ENCODE measurements at regions not wholly inside any gene's neighbourhood (a gene's known extent, or its start where the extent isn't known, plus 50 kb on each side); places are given as distances from the start of the nearest gene placed in this dataset.

- Histone ChIP-seq H3K4me1 (ENCODE audit: control insufficient read depth, insufficient read depth, low read length) (peaks cover 14% of the 10 kb centered on the region), H3K36me3 (ENCODE audit: control insufficient read depth, insufficient read depth, low read length) (no peaks in the 10 kb centered on the region), H3K9me3 (ENCODE audit: control insufficient read depth, low read length) (no peaks in the 10 kb centered on the region), H3K27ac (ENCODE audit: insufficient read depth, low read depth, low read length, poor library complexity, severe bottlenecking) (no peak overlapping the region), H3K4me3 (ENCODE audit: insufficient read depth, low read depth, low read length) (no peak overlapping the region), H3K27me3 (ENCODE audit: control insufficient read depth, insufficient read depth, low read length, poor library complexity, severe bottlenecking) (no peaks in the 10 kb centered on the region)
- WGBS, 2 experiments, result 58 to 77% methylated on average over 2 to 3 of the region's 3 CpGs
These were observed 163.4 kb upstream of the CLINT1 start for GRCh38 chr5:158022393-158022792.

- 71 to 73% methylated on average over 5 of the region's 5 CpGs for WGBS, 2 experiments
- Histone ChIP-seq H3K4me1 (ENCODE audit: control insufficient read depth, insufficient read depth, low read length) (peaks cover 14% of the 10 kb centered on the region), H3K4me3 (ENCODE audit: insufficient read depth, low read depth, low read length) (no peak overlapping the region), H3K27me3 (ENCODE audit: control insufficient read depth, insufficient read depth, low read length, poor library complexity, severe bottlenecking) (no peaks in the 10 kb centered on the region), H3K36me3 (ENCODE audit: control insufficient read depth, insufficient read depth, low read length) (no peaks in the 10 kb centered on the region), H3K27ac (ENCODE audit: insufficient read depth, low read depth, low read length, poor library complexity, severe bottlenecking) (no peak overlapping the region), H3K9me3 (ENCODE audit: control insufficient read depth, low read length) (no peaks in the 10 kb centered on the region)
These were observed 161.8 kb upstream of the CLINT1 start for GRCh38 chr5:158020555-158021418.

GRCh38 chr5:158017469-158017868 lies 158.5 kb upstream of the CLINT1 start:
- 64 to 98% methylated on average over 1 to 2 of the region's 2 CpGs for WGBS, 2 experiments
- Histone ChIP-seq H3K27ac (ENCODE audit: insufficient read depth, low read depth, low read length, poor library complexity, severe bottlenecking) (peak overlapping the region; percentile 38), H3K36me3 (ENCODE audit: control insufficient read depth, insufficient read depth, low read length) (no peaks in the 10 kb centered on the region), H3K4me3 (ENCODE audit: insufficient read depth, low read depth, low read length) (no peak overlapping the region), H3K27me3 (ENCODE audit: control insufficient read depth, insufficient read depth, low read length, poor library complexity, severe bottlenecking) (no peaks in the 10 kb centered on the region), H3K9me3 (ENCODE audit: control insufficient read depth, low read length) (no peaks in the 10 kb centered on the region), H3K4me1 (ENCODE audit: control insufficient read depth, insufficient read depth, low read length) (peaks cover 17% of the 10 kb centered on the region)

GRCh38 chr5:158014372-158014771 lies 155.4 kb upstream of the CLINT1 start:
- 88% methylated on average over 1 of the region's 1 CpG; no CpG with 5 or more reads in 1 of the 2 experiments for WGBS, 2 experiments
- H3K27me3 ChIP-seq (ENCODE audit: control insufficient read depth, insufficient read depth, low read length, poor library complexity, severe bottlenecking), result no peaks in the 10 kb centered on the region
- no peaks in the 10 kb centered on the region for H3K9me3 ChIP-seq (ENCODE audit: control insufficient read depth, low read length)
- H3K36me3 ChIP-seq (ENCODE audit: control insufficient read depth, insufficient read depth, low read length), result no peaks in the 10 kb centered on the region
- H3K4me1 ChIP-seq (ENCODE audit: control insufficient read depth, insufficient read depth, low read length), result peaks cover 11% of the 10 kb centered on the region
- no peak overlapping the region for H3K27ac ChIP-seq (ENCODE audit: insufficient read depth, low read depth, low read length, poor library complexity, severe bottlenecking)
- no peak overlapping the region for H3K4me3 ChIP-seq (ENCODE audit: insufficient read depth, low read depth, low read length)

- Histone ChIP-seq H3K27ac (ENCODE audit: insufficient read depth, low read depth, low read length, poor library complexity, severe bottlenecking) (no peak overlapping the region), H3K36me3 (ENCODE audit: control insufficient read depth, insufficient read depth, low read length) (no peaks in the 10 kb centered on the region), H3K9me3 (ENCODE audit: control insufficient read depth, low read length) (no peaks in the 10 kb centered on the region), H3K27me3 (ENCODE audit: control insufficient read depth, insufficient read depth, low read length, poor library complexity, severe bottlenecking) (no peaks in the 10 kb centered on the region), H3K4me3 (ENCODE audit: insufficient read depth, low read depth, low read length) (no peak overlapping the region), H3K4me1 (ENCODE audit: control insufficient read depth, insufficient read depth, low read length) (peaks cover 11% of the 10 kb centered on the region)
- WGBS, 2 experiments, result 24 to 30% methylated on average over 6 of the region's 6 CpGs
These were observed 155.0 kb upstream of the CLINT1 start for GRCh38 chr5:158013939-158014338.

GRCh38 chr5:158013303-158013702 lies 154.4 kb upstream of the CLINT1 start:
- no peak overlapping the region for H3K27ac ChIP-seq (ENCODE audit: insufficient read depth, low read depth, low read length, poor library complexity, severe bottlenecking)
- peaks cover 11% of the 10 kb centered on the region for H3K4me1 ChIP-seq (ENCODE audit: control insufficient read depth, insufficient read depth, low read length)
- WGBS, 2 experiments, result 0 to 4% methylated on average over 2 to 4 of the region's 4 CpGs
- no peak overlapping the region for H3K4me3 ChIP-seq (ENCODE audit: insufficient read depth, low read depth, low read length)
- H3K36me3 ChIP-seq (ENCODE audit: control insufficient read depth, insufficient read depth, low read length), result no peaks in the 10 kb centered on the region
- no peaks in the 10 kb centered on the region for H3K27me3 ChIP-seq (ENCODE audit: control insufficient read depth, insufficient read depth, low read length, poor library complexity, severe bottlenecking)
- H3K9me3 ChIP-seq (ENCODE audit: control insufficient read depth, low read length), result no peaks in the 10 kb centered on the region

GRCh38 chr5:158011422-158011821 lies 152.5 kb upstream of the CLINT1 start:
- H3K27me3 ChIP-seq (ENCODE audit: control insufficient read depth, insufficient read depth, low read length, poor library complexity, severe bottlenecking), result no peaks in the 10 kb centered on the region
- no peak overlapping the region for H3K4me3 ChIP-seq (ENCODE audit: insufficient read depth, low read depth, low read length)
- no peaks in the 10 kb centered on the region for H3K36me3 ChIP-seq (ENCODE audit: control insufficient read depth, insufficient read depth, low read length)
- no peaks in the 10 kb centered on the region for H3K9me3 ChIP-seq (ENCODE audit: control insufficient read depth, low read length)
- no peak overlapping the region for H3K27ac ChIP-seq (ENCODE audit: insufficient read depth, low read depth, low read length, poor library complexity, severe bottlenecking)
- H3K4me1 ChIP-seq (ENCODE audit: control insufficient read depth, insufficient read depth, low read length), result peaks cover 5% of the 10 kb centered on the region

GRCh38 chr5:158010831-158011230 lies 151.9 kb upstream of the CLINT1 start:
- Histone ChIP-seq H3K4me3 (ENCODE audit: insufficient read depth, low read depth, low read length) (no peak overlapping the region), H3K27ac (ENCODE audit: insufficient read depth, low read depth, low read length, poor library complexity, severe bottlenecking) (no peak overlapping the region), H3K36me3 (ENCODE audit: control insufficient read depth, insufficient read depth, low read length) (no peaks in the 10 kb centered on the region), H3K9me3 (ENCODE audit: control insufficient read depth, low read length) (no peaks in the 10 kb centered on the region), H3K27me3 (ENCODE audit: control insufficient read depth, insufficient read depth, low read length, poor library complexity, severe bottlenecking) (no peaks in the 10 kb centered on the region), H3K4me1 (ENCODE audit: control insufficient read depth, insufficient read depth, low read length) (peaks cover 5% of the 10 kb centered on the region)
- 86 to 96% methylated on average over 5 to 7 of the region's 7 CpGs for WGBS, 2 experiments

GRCh38 chr5:158007336-158007735 lies 148.4 kb upstream of the CLINT1 start:
- Histone ChIP-seq H3K9me3 (ENCODE audit: control insufficient read depth, low read length) (no peaks in the 10 kb centered on the region), H3K4me1 (ENCODE audit: control insufficient read depth, insufficient read depth, low read length) (no peaks in the 10 kb centered on the region), H3K36me3 (ENCODE audit: control insufficient read depth, insufficient read depth, low read length) (no peaks in the 10 kb centered on the region), H3K27ac (ENCODE audit: insufficient read depth, low read depth, low read length, poor library complexity, severe bottlenecking) (no peak overlapping the region), H3K27me3 (ENCODE audit: control insufficient read depth, insufficient read depth, low read length, poor library complexity, severe bottlenecking) (no peaks in the 10 kb centered on the region), H3K4me3 (ENCODE audit: insufficient read depth, low read depth, low read length) (no peak overlapping the region)
- WGBS, 2 experiments, result 89 to 92% methylated on average over 3 of the region's 3 CpGs

GRCh38 chr5:157999696-158000095 lies 140.8 kb upstream of the CLINT1 start:
- H3K27me3 ChIP-seq (ENCODE audit: control insufficient read depth, insufficient read depth, low read length, poor library complexity, severe bottlenecking), result no peaks in the 10 kb centered on the region
- no peaks in the 10 kb centered on the region for H3K36me3 ChIP-seq (ENCODE audit: control insufficient read depth, insufficient read depth, low read length)
- H3K9me3 ChIP-seq (ENCODE audit: control insufficient read depth, low read length), result no peaks in the 10 kb centered on the region
- no peak overlapping the region for H3K4me3 ChIP-seq (ENCODE audit: insufficient read depth, low read depth, low read length)
- no peak overlapping the region for H3K27ac ChIP-seq (ENCODE audit: insufficient read depth, low read depth, low read length, poor library complexity, severe bottlenecking)
- 96 to 100% methylated on average over 1 to 2 of the region's 2 CpGs for WGBS, 2 experiments
- no peaks in the 10 kb centered on the region for H3K4me1 ChIP-seq (ENCODE audit: control insufficient read depth, insufficient read depth, low read length)

Measured in ectodermal cell (in vitro differentiated cells).